ENCODE measurements at regions not wholly inside any gene's neighbourhood (a gene's known extent, or its start where the extent isn't known, plus 50 kb on each side); places are given as distances from the start of the nearest gene placed in this dataset.
A peak's percentile ranks its signal among the peaks of the same experiment; 100 is the strongest.
"Not testable (repeated sequence)": the region's sequence is repeated elsewhere in the genome, so short reads cannot be mapped to it uniquely, and the experiment has no call there.

GRCh38 chr17:15836249-15836982 is 104.3 kb downstream of the TBC1D26 start:
- DNase-seq; H3K23ac ChIP-seq (ENCODE audit: low read length); H4K8ac ChIP-seq (ENCODE audit: low read depth, low read length); H3K9ac ChIP-seq (ENCODE audit: low read length); H3K79me2 ChIP-seq (ENCODE audit: control insufficient read depth, insufficient read depth, low read length); H3K36me3 ChIP-seq (ENCODE audit: control insufficient read depth, insufficient read depth, low read length); H3K79me1 ChIP-seq (ENCODE audit: low read length); H3K27ac ChIP-seq (ENCODE audit: low read depth, low read length); H3K18ac ChIP-seq (ENCODE audit: low read length); H3K4ac ChIP-seq (ENCODE audit: low read depth, low read length); H3K4me2 ChIP-seq (ENCODE audit: low read length); H2AK5ac ChIP-seq (ENCODE audit: low read length); H3K27me3 ChIP-seq (ENCODE audit: insufficient read depth, low read length, poor library complexity); H2BK15ac ChIP-seq (replicated peaks; ENCODE audit: low read depth); H2BK5ac ChIP-seq (ENCODE audit: low read length); H3K4me3 ChIP-seq (ENCODE audit: low read length); H4K5ac ChIP-seq (ENCODE audit: low read length); H2BK120ac ChIP-seq (ENCODE audit: low read depth, low read length); H3K56ac ChIP-seq (ENCODE audit: low read length); H3K4me1 ChIP-seq (ENCODE audit: control insufficient read depth, low read depth, low read length): not testable (repeated sequence)
- no CpG with 5 or more reads among the region's 12 CpGs for WGBS (ENCODE audit: extremely low coverage, insufficient coverage, low lambda C conversion rate)

- no CpG with 5 or more reads among the region's 5 CpGs for WGBS (ENCODE audit: extremely low coverage, insufficient coverage, low lambda C conversion rate)
- not testable (repeated sequence) for H2AK5ac ChIP-seq (ENCODE audit: low read length); H3K79me1 ChIP-seq (ENCODE audit: low read length); H4K5ac ChIP-seq (ENCODE audit: low read length); H3K79me2 ChIP-seq (ENCODE audit: control insufficient read depth, insufficient read depth, low read length); DNase-seq; H3K4me3 ChIP-seq (ENCODE audit: low read length); H3K27ac ChIP-seq (ENCODE audit: low read depth, low read length); H3K18ac ChIP-seq (ENCODE audit: low read length); H2BK120ac ChIP-seq (ENCODE audit: low read depth, low read length); H3K36me3 ChIP-seq (ENCODE audit: control insufficient read depth, insufficient read depth, low read length); H3K56ac ChIP-seq (ENCODE audit: low read length); H3K23ac ChIP-seq (ENCODE audit: low read length); H3K27me3 ChIP-seq (ENCODE audit: insufficient read depth, low read length, poor library complexity); H4K8ac ChIP-seq (ENCODE audit: low read depth, low read length); H3K4me2 ChIP-seq (ENCODE audit: low read length); H2BK15ac ChIP-seq (replicated peaks; ENCODE audit: low read depth); H2BK5ac ChIP-seq (ENCODE audit: low read length); H3K4ac ChIP-seq (ENCODE audit: low read depth, low read length); H3K9ac ChIP-seq (ENCODE audit: low read length); H3K4me1 ChIP-seq (ENCODE audit: control insufficient read depth, low read depth, low read length)
Measured at GRCh38 chr17:15836991-15837390, 104.9 kb downstream of the TBC1D26 start.

GRCh38 chr17:15847447-15848229 is 97.3 kb upstream of the ADORA2B start:
- H3K4me2 ChIP-seq (ENCODE audit: low read length); H3K18ac ChIP-seq (ENCODE audit: low read length); H3K27me3 ChIP-seq (ENCODE audit: insufficient read depth, low read length, poor library complexity); H2AK5ac ChIP-seq (ENCODE audit: low read length); H3K36me3 ChIP-seq (ENCODE audit: control insufficient read depth, insufficient read depth, low read length); H2BK120ac ChIP-seq (ENCODE audit: low read depth, low read length); H3K4me1 ChIP-seq (ENCODE audit: control insufficient read depth, low read depth, low read length); H3K9ac ChIP-seq (ENCODE audit: low read length); H3K79me2 ChIP-seq (ENCODE audit: control insufficient read depth, insufficient read depth, low read length); DNase-seq; H3K4ac ChIP-seq (ENCODE audit: low read depth, low read length); H3K79me1 ChIP-seq (ENCODE audit: low read length); H2BK5ac ChIP-seq (ENCODE audit: low read length); H3K23ac ChIP-seq (ENCODE audit: low read length); H2BK15ac ChIP-seq (replicated peaks; ENCODE audit: low read depth); H4K5ac ChIP-seq (ENCODE audit: low read length); H4K8ac ChIP-seq (ENCODE audit: low read depth, low read length); H3K4me3 ChIP-seq (ENCODE audit: low read length); H3K27ac ChIP-seq (ENCODE audit: low read depth, low read length); H3K56ac ChIP-seq (ENCODE audit: low read length): not testable (repeated sequence)
- no CpG with 5 or more reads among the region's 6 CpGs for WGBS (ENCODE audit: extremely low coverage, insufficient coverage, low lambda C conversion rate)

GRCh38 chr17:15849054-15849453 is 95.9 kb upstream of the ADORA2B start:
- peak; percentile 59 for DNase-seq
- not testable (repeated sequence) for H3K36me3 ChIP-seq (ENCODE audit: control insufficient read depth, insufficient read depth, low read length); H2BK5ac ChIP-seq (ENCODE audit: low read length); H3K56ac ChIP-seq (ENCODE audit: low read length); H4K5ac ChIP-seq (ENCODE audit: low read length); H3K27ac ChIP-seq (ENCODE audit: low read depth, low read length); H3K4me3 ChIP-seq (ENCODE audit: low read length); H3K4ac ChIP-seq (ENCODE audit: low read depth, low read length); H2BK120ac ChIP-seq (ENCODE audit: low read depth, low read length); H3K27me3 ChIP-seq (ENCODE audit: insufficient read depth, low read length, poor library complexity); H3K79me2 ChIP-seq (ENCODE audit: control insufficient read depth, insufficient read depth, low read length); H3K4me1 ChIP-seq (ENCODE audit: control insufficient read depth, low read depth, low read length); H3K79me1 ChIP-seq (ENCODE audit: low read length); H3K4me2 ChIP-seq (ENCODE audit: low read length); H2BK15ac ChIP-seq (replicated peaks; ENCODE audit: low read depth); H3K23ac ChIP-seq (ENCODE audit: low read length); H2AK5ac ChIP-seq (ENCODE audit: low read length); H4K8ac ChIP-seq (ENCODE audit: low read depth, low read length); H3K18ac ChIP-seq (ENCODE audit: low read length); H3K9ac ChIP-seq (ENCODE audit: low read length)
- WGBS (ENCODE audit: extremely low coverage, insufficient coverage, low lambda C conversion rate), result no CpG with 5 or more reads among the region's 6 CpGs

GRCh38 chr17:15850071-15850470 is 94.9 kb upstream of the ADORA2B start:
- not testable (repeated sequence) for H3K27ac ChIP-seq (ENCODE audit: low read depth, low read length); H3K27me3 ChIP-seq (ENCODE audit: insufficient read depth, low read length, poor library complexity); H2AK5ac ChIP-seq (ENCODE audit: low read length); H3K9ac ChIP-seq (ENCODE audit: low read length); H4K5ac ChIP-seq (ENCODE audit: low read length); H2BK120ac ChIP-seq (ENCODE audit: low read depth, low read length); H2BK15ac ChIP-seq (replicated peaks; ENCODE audit: low read depth); H3K4ac ChIP-seq (ENCODE audit: low read depth, low read length); H3K56ac ChIP-seq (ENCODE audit: low read length); H3K4me3 ChIP-seq (ENCODE audit: low read length); H2BK5ac ChIP-seq (ENCODE audit: low read length); H3K4me2 ChIP-seq (ENCODE audit: low read length); H3K79me2 ChIP-seq (ENCODE audit: control insufficient read depth, insufficient read depth, low read length); H3K36me3 ChIP-seq (ENCODE audit: control insufficient read depth, insufficient read depth, low read length); H3K4me1 ChIP-seq (ENCODE audit: control insufficient read depth, low read depth, low read length); H3K23ac ChIP-seq (ENCODE audit: low read length); H3K18ac ChIP-seq (ENCODE audit: low read length); H3K79me1 ChIP-seq (ENCODE audit: low read length); H4K8ac ChIP-seq (ENCODE audit: low read depth, low read length); DNase-seq
- WGBS (ENCODE audit: extremely low coverage, insufficient coverage, low lambda C conversion rate), result no CpG with 5 or more reads among the region's 2 CpGs

All from mesendoderm (in vitro differentiated cells).